Activated CD4-positive, alpha-beta T cell treated with anti-CD3 and anti-CD28 coated beads, Interleukin-2, Interleukin-6, amounts not matched to agents 100 ng/mL and 50 ng/mL, durations not matched to agents 16 hours and 8 hours (primary cell): ENCODE measurements at regions not wholly inside any gene's neighbourhood (a gene's known extent, or its start where the extent isn't known, plus 50 kb on each side); places are given as distances from the start of the nearest gene placed in this dataset.
"Not testable (repeated sequence)": the region's sequence is repeated elsewhere in the genome, so short reads cannot be mapped to it uniquely, and the experiment has no call there.

Experiments
- DNase-seq: peaks from one replicate; pipeline ENCODE4 v3.0.0-alpha.2; 2020

- not testable (repeated sequence) for DNase-seq
Measured at GRCh38 chr15:84153655-84154140, 81.9 kb upstream of the GOLGA6L4 start.

GRCh38 chr15:84154314-84154713 lies 81.3 kb upstream of the GOLGA6L4 start:
- DNase-seq = not testable (repeated sequence)

GRCh38 chr15:84154787-84155186 lies 80.8 kb upstream of the GOLGA6L4 start:
- DNase-seq = not testable (repeated sequence)

- DNase-seq = not testable (repeated sequence)
Measured at GRCh38 chr15:84155792-84156587, 79.6 kb upstream of the GOLGA6L4 start.

- not testable (repeated sequence) for DNase-seq
Measured at GRCh38 chr15:84156588-84156840, 79.1 kb upstream of the GOLGA6L4 start.

- DNase-seq = not testable (repeated sequence)
Measured at GRCh38 chr15:84157056-84157632, 78.4 kb upstream of the GOLGA6L4 start.

- DNase-seq = not testable (repeated sequence)
Measured at GRCh38 chr15:84157857-84158256, 77.7 kb upstream of the GOLGA6L4 start.

- DNase-seq = not testable (repeated sequence)
Measured at GRCh38 chr15:84159346-84160269, 76.0 kb upstream of the GOLGA6L4 start.

- not testable (repeated sequence) for DNase-seq
Measured at GRCh38 chr15:84164423-84165292, 70.9 kb upstream of the GOLGA6L4 start.

- not testable (repeated sequence) for DNase-seq
Measured at GRCh38 chr15:84170029-84170428, 65.5 kb upstream of the GOLGA6L4 start.

- not testable (repeated sequence) for DNase-seq
Measured at GRCh38 chr15:84173231-84173610, 62.4 kb upstream of the GOLGA6L4 start.
